NB4 (cell line): ENCODE measurements at regions not wholly inside any gene's neighbourhood (a gene's known extent, or its start where the extent isn't known, plus 50 kb on each side); places are given as distances from the start of the nearest gene placed in this dataset.

Experiments
- DNase-seq: peaks from one replicate; pipeline ENCODE4 v3.0.0; 2010; ENCODE audit warnings: low read depth
- H3K4me3 ChIP-seq: one replicate; pipeline ENCODE4 v1.5.1; 2011; ENCODE audit warnings: mild to moderate bottlenecking, low read depth, low read length, moderate library complexity
- CTCF ChIP-seq: IDR thresholded peaks from one replicate; pipeline ENCODE4 v1.5.1; 2012; ENCODE audit warnings: low read depth, low read length
- MAX ChIP-seq: IDR thresholded peaks from 2 replicates; pipeline ENCODE4 v1.6.1; 2011; ENCODE audit warnings: low read depth, low read length
- MYC ChIP-seq: IDR thresholded peaks from 2 replicates; pipeline ENCODE4 v1.6.1; 2011; ENCODE audit warnings: low read depth, low read length
- POLR2A ChIP-seq: IDR thresholded peaks from 2 replicates; pipeline ENCODE4 v1.6.1; 2011; ENCODE audit warnings: mild to moderate bottlenecking; ENCODE audit not compliant: insufficient read length; ENCODE audit errors: extremely low read depth

- H3K4me3 ChIP-seq: no peak overlapping the region
- TF ChIP-seq CTCF (no peak), MYC (no peak), POLR2A (no peak), MAX (no peak)
- DNase-seq: no peak
Measured at GRCh38 chr7:3187444-3188040, 113.5 kb upstream of the SDK1 start.

- H3K4me3 ChIP-seq: no peak overlapping the region
- no peak for DNase-seq
Measured at GRCh38 chr7:3188946-3189345, 112.1 kb upstream of the SDK1 start.

GRCh38 chr7:3191548-3191947 is 109.5 kb upstream of the SDK1 start:
- no peak overlapping the region for H3K4me3 ChIP-seq
- no peak for DNase-seq
- TF ChIP-seq MAX (no peak), CTCF (no peak), MYC (no peak)

More at GRCh38 chr7:3188946-3189345, 112.1 kb upstream of the SDK1 start:
- TF ChIP-seq POLR2A (no peak), MYC (no peak), MAX (no peak), CTCF (no peak)

GRCh38 chr7:3192669-3193068 is 108.4 kb upstream of the SDK1 start:
- no peak overlapping the region for H3K4me3 ChIP-seq
- DNase-seq: no peak
- TF ChIP-seq CTCF (no peak), POLR2A (no peak), MAX (no peak), MYC (no peak)

GRCh38 chr7:3193379-3194120 is 107.5 kb upstream of the SDK1 start:
- TF ChIP-seq CTCF (no peak), MAX (no peak), POLR2A (no peak), MYC (no peak)
- DNase-seq: no peak
- no peak overlapping the region for H3K4me3 ChIP-seq
